K562 (cell line): ENCODE measurements at regions not wholly inside any gene's neighbourhood (a gene's known extent, or its start where the extent isn't known, plus 50 kb on each side); places are given as distances from the start of the nearest gene placed in this dataset.

Experiments
- ATAC-seq: fragments of 200-7000 bp; cut with Tn5 transposase; 3 replicates; pipeline ENCODE4 v1.9.1; 2020; ENCODE audit warnings: moderate library complexity
- BruUV-seq: library from RNA; stranded (reverse); fragments of 400-500 nt; replicated peaks from 2 replicates; lab custom pipeline; 2021; lab: Mats Ljungman, UMichigan
- CTCF ChIA-PET: fragments of 300-600 bp; formaldehyde crosslinking; extraction: SDS; loops from one replicate; lab custom pipeline; 2021; ENCODE audit warnings: low intra/inter-chr PET ratio; lab: Yijun Ruan, JAX
- POLR2A ChIA-PET: fragments of 300-600, 350-650 bp; sonication (Branson Sonifier 250); formaldehyde crosslinking; extraction: SDS; loops from one replicate; lab custom pipeline; 2021; ENCODE audit warnings: antibody characterized with exemption, inconsistent platforms; lab: Yijun Ruan, JAX
- DNase-seq, 4 experiments: peaks; one replicate each; pipeline versions ENCODE4 v3.0.0 to v3.0.0-alpha.2; 2011 to 2018; ENCODE audit warnings: low spot score in 3 of 4, mixed read lengths in 3 of 4; ENCODE audit errors: extremely low read depth in 1 of 4
- FAIRE-seq: peaks from 2 replicates; lab custom pipeline; 2011; peaks lifted over from hg19 to GRCh38; lab: Jason Lieb, UNC
- H2AFZ ChIP-seq: 2 replicates; pipeline ENCODE4 v1.6.0; 2011; ENCODE audit warnings: low read depth, low read length, control low read depth, inconsistent platforms
- H3K27ac ChIP-seq: fragments of 200-600 bp; 3 replicates; pipeline ENCODE4 v1.8.0; 2011; ENCODE audit warnings: low read depth, mild to moderate bottlenecking, control low read depth, inconsistent platforms, low read length, moderate library complexity, mixed read lengths; ENCODE audit errors: extremely low read depth
- H3K27me3 ChIP-seq, 2 experiments: fragments of 300-600 bp in 1 of 2; 2 replicates in 1 of 2; 3 replicates in 1 of 2; pipeline versions ENCODE4 v1.6.0 to v1.8.0; 2011; ENCODE audit warnings: inconsistent platforms in 2 of 2, low read length in 2 of 2, mild to moderate bottlenecking in 1 of 2, mixed read lengths in 1 of 2, moderate library complexity in 1 of 2; ENCODE audit not compliant: control insufficient read depth in 2 of 2, insufficient read depth in 2 of 2
- H3K36me3 ChIP-seq: fragments of 300-600 bp; 3 replicates; pipeline ENCODE4 v1.8.0; 2011; ENCODE audit warnings: mild to moderate bottlenecking, low read length, inconsistent platforms; ENCODE audit not compliant: control insufficient read depth, insufficient read depth
- H3K4me1 ChIP-seq, 2 experiments: fragments of 200-600 bp in 1 of 2; replicated peaks in 1 of 2; 2 replicates in 1 of 2; 3 replicates in 1 of 2; pipeline versions ENCODE4 v1.5.1 to v1.8.0; 2011; ENCODE audit warnings: inconsistent platforms in 2 of 2, low read length in 2 of 2, mild to moderate bottlenecking in 1 of 2, mixed read lengths in 1 of 2, moderate library complexity in 1 of 2; ENCODE audit not compliant: control insufficient read depth in 2 of 2, insufficient read depth in 2 of 2
- H3K4me2 ChIP-seq: 2 replicates; pipeline ENCODE4 v1.6.1; 2011; ENCODE audit warnings: low read length, control low read depth, inconsistent platforms, mixed read lengths; ENCODE audit not compliant: insufficient read depth
- H3K4me3 ChIP-seq: fragments of 200-600 bp; sonication (generic), shearing (Covaris generic); 2 replicates; pipeline ENCODE4 v1.5.1; 2016; ENCODE audit warnings: control low read depth, inconsistent platforms
- H3K79me2 ChIP-seq: fragments of 200-600 bp; 3 replicates; pipeline ENCODE4 v1.8.0; 2011; ENCODE audit warnings: low read length, inconsistent platforms; ENCODE audit not compliant: control insufficient read depth, insufficient read depth
- H3K9ac ChIP-seq, 2 experiments: 2 replicates each; pipeline versions ENCODE4 v1.6.0 to v1.6.1; 2011; ENCODE audit warnings: low read depth in 2 of 2, low read length in 2 of 2, control low read depth in 1 of 2, inconsistent platforms in 1 of 2, mild to moderate bottlenecking in 1 of 2, mixed read lengths in 1 of 2; ENCODE audit not compliant: insufficient read depth in 1 of 2
- H3K9me1 ChIP-seq: one replicate; pipeline ENCODE4 v1.6.0; 2011; ENCODE audit warnings: inconsistent platforms, mild to moderate bottlenecking, low read length, moderate library complexity; ENCODE audit not compliant: control insufficient read depth, insufficient read depth
- H3K9me3 ChIP-seq: replicated peaks from 2 replicates; pipeline ENCODE4 v1.5.1; 2011; ENCODE audit warnings: low read depth, low read length, inconsistent platforms; ENCODE audit not compliant: control insufficient read depth, insufficient read depth
- H4K20me1 ChIP-seq: replicated peaks from 2 replicates; pipeline ENCODE4 v1.6.1; 2011; ENCODE audit warnings: low read length, inconsistent platforms, mixed read lengths; ENCODE audit not compliant: control insufficient read depth, insufficient read depth
- NR1H2 ChIP-seq: sonication (generic); formaldehyde crosslinking; IDR thresholded peaks from 2 replicates; pipeline ENCODE4 v1.4.0; 2020; ENCODE audit warnings: mild to moderate bottlenecking, missing genetic modification reagents
- RB1 ChIP-seq: fragments of 450-650 bp; IDR thresholded peaks from 2 replicates; pipeline ENCODE4 v1.6.1; 2017; ENCODE audit warnings: low read depth, mild to moderate bottlenecking
- RERE ChIP-seq: sonication (generic); formaldehyde crosslinking; IDR thresholded peaks from 2 replicates; pipeline ENCODE4 v1.8.0; 2023; ENCODE audit warnings: missing genetic modification reagents, mild to moderate bottlenecking, borderline replicate concordance
- WGBS: fragments of 100-300 bp; shearing (Covaris generic); methylation state at CpG from one replicate; pipeline ENCODE4 v1.1.6; 2016; ENCODE audit warnings: low coverage, mixed read lengths; ENCODE audit not compliant: insufficient coverage; ENCODE audit errors: missing lambda C conversion rate; 5-methylcytosine and 5-hydroxymethylcytosine counted together
- in situ Hi-C: fragments of 300-500 bp; cut with MboI; formaldehyde crosslinking; loops from 4 replicates; pipeline ENCODE4 v1.15.0; 2018; ENCODE audit warnings: inconsistent platforms, mixed read lengths
- intact Hi-C: fragments of 100-400 bp; cut with micrococcal nuclease; formaldehyde crosslinking; loops from 2 replicates; pipeline ENCODE4 v1.14.2; 2022

DNA sequence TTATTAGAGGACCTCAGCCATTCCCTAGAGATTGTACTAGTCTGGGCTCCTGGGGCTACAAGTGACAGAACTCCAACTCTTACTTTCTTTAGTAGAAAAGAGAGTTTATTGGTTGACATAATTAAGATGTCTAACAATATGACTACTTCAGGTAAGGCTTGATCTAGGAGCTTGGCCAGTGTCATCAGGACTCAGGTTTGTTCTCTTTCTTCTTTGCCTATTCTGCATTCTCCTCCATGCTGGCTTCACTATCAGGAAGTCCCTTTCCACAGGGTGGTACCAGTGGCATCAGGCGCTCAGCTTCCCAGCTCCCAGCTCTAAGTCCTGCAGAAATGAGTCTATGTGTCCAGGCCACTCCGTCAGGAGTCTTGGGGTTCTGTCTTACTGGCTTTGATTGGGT, 286.1 kb upstream of the EEF2KMT start (continued):
- TF ChIP-seq RERE (CRISPR knock-in tag) (no peak), NR1H2 (CRISPR knock-in tag) (no peak)
- TF ChIP-seq, all 486 proteins: peak for 0

DNA sequence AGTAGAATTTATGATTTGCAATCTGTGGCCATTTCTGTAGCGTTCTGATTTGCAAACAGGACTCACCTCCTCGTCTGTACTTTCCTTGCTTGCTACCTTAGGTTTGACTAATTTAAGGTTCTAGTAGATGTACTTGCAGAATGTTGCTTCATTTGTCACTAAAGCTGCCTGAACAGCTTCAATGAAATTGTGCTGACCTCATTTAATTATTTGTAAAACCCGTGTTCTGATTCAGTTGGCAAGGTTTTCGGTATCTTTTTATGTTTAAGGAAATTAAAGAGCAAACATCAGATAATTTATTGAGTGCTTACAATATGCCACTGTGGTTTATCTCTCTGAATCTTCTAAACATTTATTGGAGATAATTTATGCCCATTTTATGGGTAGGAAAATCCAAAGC, 284.9 kb upstream of the EEF2KMT start:
- no peaks in the 10 kb centered on the region for H3K9me1 ChIP-seq
- H2AFZ ChIP-seq: no peak overlapping the region
- CTCF ChIA-PET: no interaction called here
- DNase-seq (no peak), ATAC-seq (no peak), FAIRE-seq (no peak)
- no peak overlapping the region for H3K27ac ChIP-seq
- H3K4me1 ChIP-seq: no peaks in the 10 kb centered on the region
- peaks cover 3 to 5% of the 10 kb centered on the region in 2 experiments; a peak in 2 of 5 replicates for H3K27me3 ChIP-seq
- H3K4me2 ChIP-seq: no peak overlapping the region
- TF ChIP-seq RB1: no peak
- in situ Hi-C loops: no loop called here
- intact Hi-C loops: no loop called here
- no TSS peak for BruUV-seq
- 0% methylated on average over 4 of the region's 4 CpGs for WGBS
- POLR2A ChIA-PET: interaction anchor here (0.5 kb wide), 1 partner anchor 33 kb away, joined by 3 read pairs; no protein-coding TSS in a partner anchor
- H3K36me3 ChIP-seq: no peaks in the 10 kb centered on the region
- H3K9ac ChIP-seq: no peak overlapping the region
- H3K9me3 ChIP-seq: no peaks in the 10 kb centered on the region
- no peak overlapping the region for H3K4me3 ChIP-seq
- no peaks in the 10 kb centered on the region; the same call in 1 of the 2 replicates for H4K20me1 ChIP-seq
- no peaks in the 10 kb centered on the region for H3K79me2 ChIP-seq
